ENCODE measurements at regions not wholly inside any gene's neighbourhood (a gene's known extent, or its start where the extent isn't known, plus 50 kb on each side); places are given as distances from the start of the nearest gene placed in this dataset.

DNA sequence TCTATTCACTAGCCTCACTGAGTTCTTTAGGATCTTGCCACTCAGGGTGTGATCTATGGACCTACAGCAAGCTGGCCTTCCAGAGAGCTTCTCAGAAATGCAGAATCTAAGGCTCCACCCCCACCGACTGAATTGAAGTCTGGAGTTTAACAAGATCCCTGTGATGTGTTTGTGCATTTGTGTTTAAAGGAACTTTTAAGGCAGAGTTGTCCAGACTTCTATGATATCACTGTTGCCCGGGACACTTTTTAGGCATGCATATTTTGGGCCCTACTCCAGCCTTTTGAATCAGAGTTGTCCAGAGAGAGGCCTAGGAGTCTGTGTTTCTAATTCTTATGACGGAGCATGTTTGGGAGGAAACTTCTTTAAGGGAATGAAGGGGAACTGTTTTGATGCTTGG lies 232.3 kb downstream of the QKI start:
- TF ChIP-seq POLR2AphosphoS5 (IDR thresholded peaks at IDR 0.05; ENCODE audit: low read depth, low read length) (no peak), SIN3A (IDR thresholded peaks at IDR 0.05; ENCODE audit: borderline replicate concordance, insufficient read depth, low read length) (no peak), TAF1 (IDR thresholded peaks at IDR 0.05; ENCODE audit: borderline replicate concordance, insufficient read depth, low read length) (no peak), FOXP2 (optimal IDR thresholded peaks at IDR 0.05; ENCODE audit: borderline replicate concordance, extremely low read depth, extremely low read length, insufficient read depth) (no peak)
- TF ChIP-seq, protein P1, sequence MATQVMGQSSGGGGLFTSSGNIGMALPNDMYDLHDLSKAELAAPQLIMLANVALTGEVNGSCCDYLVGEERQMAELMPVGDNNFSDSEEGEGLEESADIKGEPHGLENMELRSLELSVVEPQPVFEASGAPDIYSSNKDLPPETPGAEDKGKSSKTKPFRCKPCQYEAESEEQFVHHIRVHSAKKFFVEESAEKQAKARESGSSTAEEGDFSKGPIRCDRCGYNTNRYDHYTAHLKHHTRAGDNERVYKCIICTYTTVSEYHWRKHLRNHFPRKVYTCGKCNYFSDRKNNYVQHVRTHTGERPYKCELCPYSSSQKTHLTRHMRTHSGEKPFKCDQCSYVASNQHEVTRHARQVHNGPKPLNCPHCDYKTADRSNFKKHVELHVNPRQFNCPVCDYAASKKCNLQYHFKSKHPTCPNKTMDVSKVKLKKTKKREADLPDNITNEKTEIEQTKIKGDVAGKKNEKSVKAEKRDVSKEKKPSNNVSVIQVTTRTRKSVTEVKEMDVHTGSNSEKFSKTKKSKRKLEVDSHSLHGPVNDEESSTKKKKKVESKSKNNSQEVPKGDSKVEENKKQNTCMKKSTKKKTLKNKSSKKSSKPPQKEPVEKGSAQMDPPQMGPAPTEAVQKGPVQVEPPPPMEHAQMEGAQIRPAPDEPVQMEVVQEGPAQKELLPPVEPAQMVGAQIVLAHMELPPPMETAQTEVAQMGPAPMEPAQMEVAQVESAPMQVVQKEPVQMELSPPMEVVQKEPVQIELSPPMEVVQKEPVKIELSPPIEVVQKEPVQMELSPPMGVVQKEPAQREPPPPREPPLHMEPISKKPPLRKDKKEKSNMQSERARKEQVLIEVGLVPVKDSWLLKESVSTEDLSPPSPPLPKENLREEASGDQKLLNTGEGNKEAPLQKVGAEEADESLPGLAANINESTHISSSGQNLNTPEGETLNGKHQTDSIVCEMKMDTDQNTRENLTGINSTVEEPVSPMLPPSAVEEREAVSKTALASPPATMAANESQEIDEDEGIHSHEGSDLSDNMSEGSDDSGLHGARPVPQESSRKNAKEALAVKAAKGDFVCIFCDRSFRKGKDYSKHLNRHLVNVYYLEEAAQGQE (IDR thresholded peaks at IDR 0.05; ENCODE audit: insufficient read depth in 1 of 2, low read depth in 2 of 2, low read length in 2 of 2), result no peak
